Loucy (cell line): ENCODE measurements at regions not wholly inside any gene's neighbourhood (a gene's known extent, or its start where the extent isn't known, plus 50 kb on each side); places are given as distances from the start of the nearest gene placed in this dataset.

Experiments
- H2AFZ ChIP-seq: fragments of 200-600 bp; sonication (generic); 2 replicates; pipeline ENCODE4 v1.6.0; 2016; ENCODE audit warnings: antibody characterized with exemption, mild to moderate bottlenecking, low read length, moderate library complexity
- H3F3A ChIP-seq: fragments of 200-600 bp; 2 replicates; pipeline ENCODE4 v1.6.0; 2016; ENCODE audit warnings: antibody characterized with exemption, low read depth, mild to moderate bottlenecking
- H3K27me3 ChIP-seq: fragments of 200-600 bp; sonication (generic); 2 replicates; pipeline ENCODE4 v1.6.1; 2014; ENCODE audit warnings: low read length, mild to moderate bottlenecking; ENCODE audit not compliant: insufficient read depth, poor library complexity, severe bottlenecking
- H3K36me3 ChIP-seq: fragments of 200-600 bp; sonication (generic); 2 replicates; pipeline ENCODE4 v1.6.1; 2016; ENCODE audit warnings: low read length; ENCODE audit not compliant: insufficient read depth
- H3K4me1 ChIP-seq: fragments of 200-600 bp; sonication (generic); 2 replicates; pipeline ENCODE4 v1.5.1; 2014; ENCODE audit warnings: low read length, mild to moderate bottlenecking; ENCODE audit not compliant: insufficient read depth, poor library complexity, severe bottlenecking
- H3K4me2 ChIP-seq: fragments of 200-600 bp; sonication (generic); 2 replicates; pipeline ENCODE4 v1.6.0; 2014; ENCODE audit warnings: antibody characterized with exemption, low read length, low read depth, mild to moderate bottlenecking; ENCODE audit not compliant: poor library complexity, severe bottlenecking
- H3K4me3 ChIP-seq: fragments of 200-600 bp; sonication (generic); 2 replicates; pipeline ENCODE4 v1.5.1; 2014; ENCODE audit warnings: low read length, mild to moderate bottlenecking, mixed read lengths; ENCODE audit not compliant: poor library complexity, severe bottlenecking
- H3K79me2 ChIP-seq: fragments of 200-600 bp; sonication (generic); 2 replicates; pipeline ENCODE4 v1.6.1; 2014; ENCODE audit warnings: low read length; ENCODE audit not compliant: insufficient read depth
- H3K9ac ChIP-seq: fragments of 200-600 bp; sonication (generic); 2 replicates; pipeline ENCODE4 v1.6.0; 2014; ENCODE audit warnings: mild to moderate bottlenecking, low read depth, low read length, moderate library complexity; ENCODE audit not compliant: poor library complexity, severe bottlenecking
- H3K9me2 ChIP-seq: fragments of 200-600 bp; sonication (generic); replicated peaks from 2 replicates; pipeline ENCODE4 v1.6.1; 2016; ENCODE audit warnings: low read depth, low read length, mixed read lengths
- H3K9me3 ChIP-seq: fragments of 200-600 bp; sonication (generic); 2 replicates; pipeline ENCODE4 v1.6.1; 2014; ENCODE audit warnings: mild to moderate bottlenecking, antibody characterized with exemption, low read length, low read depth; ENCODE audit not compliant: insufficient read depth
- H4K20me1 ChIP-seq: fragments of 200-600 bp; sonication (generic); 2 replicates; pipeline ENCODE4 v1.6.0; 2014; ENCODE audit warnings: antibody characterized with exemption, low read length, mild to moderate bottlenecking; ENCODE audit not compliant: insufficient read depth, poor library complexity, severe bottlenecking
- EZH2phosphoT487 ChIP-seq: fragments of 200-600 bp; IDR thresholded peaks from 2 replicates; pipeline ENCODE4 v1.6.1; 2018; ENCODE audit warnings: antibody characterized with exemption, mild to moderate bottlenecking, moderate library complexity, borderline replicate concordance
- TF ChIP-seq, protein P1 (sequence below): fragments of 200-600 bp; sonication (generic); conservative IDR thresholded peaks from 2 replicates; pipeline ENCODE4 v1.5.1; 2014; ENCODE audit warnings: mild to moderate bottlenecking, antibody characterized with exemption, low read length

DNA sequence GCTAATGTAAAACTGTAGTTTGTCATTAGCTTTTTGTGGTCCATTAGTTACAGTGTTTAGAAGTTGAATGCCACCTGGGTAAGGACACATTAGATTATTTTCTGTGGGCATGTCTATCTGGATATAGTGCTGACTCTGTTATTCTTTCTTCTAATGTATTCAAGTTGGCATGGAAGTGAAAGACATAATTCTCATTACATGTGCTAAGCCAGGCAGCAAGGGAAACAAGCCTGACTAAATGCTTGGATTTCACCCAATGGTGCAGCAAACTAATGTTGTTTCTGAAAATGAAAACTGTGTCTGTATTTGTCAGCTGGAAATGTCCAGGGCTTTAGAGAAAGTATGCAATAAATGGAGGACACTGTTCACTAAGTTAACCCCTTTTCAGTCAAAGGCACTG lies 100.7 kb downstream of the NUP35 start:
- Histone ChIP-seq H3K36me3 (no peaks in the 10 kb centered on the region), H4K20me1 (no peaks in the 10 kb centered on the region), H3K9ac (no peak overlapping the region), H3K4me1 (no peaks in the 10 kb centered on the region), H3K9me3 (no peaks in the 10 kb centered on the region), H2AFZ (no peak overlapping the region), H3K9me2 (no peaks in the 10 kb centered on the region), H3K79me2 (no peaks in the 10 kb centered on the region), H3K4me3 (no peak overlapping the region), H3K27me3 (no peaks in the 10 kb centered on the region), H3K4me2 (no peak overlapping the region), H3F3A (no peaks in the 10 kb centered on the region)
- TF ChIP-seq, protein P1, sequence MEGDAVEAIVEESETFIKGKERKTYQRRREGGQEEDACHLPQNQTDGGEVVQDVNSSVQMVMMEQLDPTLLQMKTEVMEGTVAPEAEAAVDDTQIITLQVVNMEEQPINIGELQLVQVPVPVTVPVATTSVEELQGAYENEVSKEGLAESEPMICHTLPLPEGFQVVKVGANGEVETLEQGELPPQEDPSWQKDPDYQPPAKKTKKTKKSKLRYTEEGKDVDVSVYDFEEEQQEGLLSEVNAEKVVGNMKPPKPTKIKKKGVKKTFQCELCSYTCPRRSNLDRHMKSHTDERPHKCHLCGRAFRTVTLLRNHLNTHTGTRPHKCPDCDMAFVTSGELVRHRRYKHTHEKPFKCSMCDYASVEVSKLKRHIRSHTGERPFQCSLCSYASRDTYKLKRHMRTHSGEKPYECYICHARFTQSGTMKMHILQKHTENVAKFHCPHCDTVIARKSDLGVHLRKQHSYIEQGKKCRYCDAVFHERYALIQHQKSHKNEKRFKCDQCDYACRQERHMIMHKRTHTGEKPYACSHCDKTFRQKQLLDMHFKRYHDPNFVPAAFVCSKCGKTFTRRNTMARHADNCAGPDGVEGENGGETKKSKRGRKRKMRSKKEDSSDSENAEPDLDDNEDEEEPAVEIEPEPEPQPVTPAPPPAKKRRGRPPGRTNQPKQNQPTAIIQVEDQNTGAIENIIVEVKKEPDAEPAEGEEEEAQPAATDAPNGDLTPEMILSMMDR = no peak
- TF ChIP-seq EZH2phosphoT487 = no peak

DNA sequence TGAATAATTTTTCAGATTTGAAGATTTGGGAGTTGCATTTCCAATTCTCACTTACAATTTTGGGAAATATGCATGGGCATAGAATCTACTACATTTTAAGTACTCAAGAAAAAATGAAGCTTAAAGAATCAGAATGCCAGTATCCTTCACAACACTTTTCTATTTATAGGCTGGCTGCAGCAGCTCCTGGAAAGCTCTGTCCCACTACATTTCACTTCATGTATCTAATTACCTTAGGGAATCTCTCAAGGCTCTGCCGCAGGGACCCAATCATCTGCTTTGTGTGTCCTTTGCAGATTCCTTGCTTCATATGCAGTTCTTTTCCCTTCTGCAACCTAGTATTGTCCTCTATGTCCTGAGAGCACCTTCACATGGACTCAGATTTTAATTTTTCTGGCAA lies 102.9 kb downstream of the NUP35 start:
- Histone ChIP-seq H3K9me3 (no peaks in the 10 kb centered on the region), H3K36me3 (no peaks in the 10 kb centered on the region), H3K9ac (no peak overlapping the region), H2AFZ (no peak overlapping the region), H3K9me2 (no peaks in the 10 kb centered on the region), H3K27me3 (no peaks in the 10 kb centered on the region), H3K4me1 (no peaks in the 10 kb centered on the region), H3K4me3 (no peak overlapping the region), H4K20me1 (no peaks in the 10 kb centered on the region), H3K79me2 (no peaks in the 10 kb centered on the region), H3K4me2 (no peak overlapping the region), H3F3A (no peaks in the 10 kb centered on the region)
- no peak for TF ChIP-seq EZH2phosphoT487
- TF ChIP-seq, protein P1 = no peak

DNA sequence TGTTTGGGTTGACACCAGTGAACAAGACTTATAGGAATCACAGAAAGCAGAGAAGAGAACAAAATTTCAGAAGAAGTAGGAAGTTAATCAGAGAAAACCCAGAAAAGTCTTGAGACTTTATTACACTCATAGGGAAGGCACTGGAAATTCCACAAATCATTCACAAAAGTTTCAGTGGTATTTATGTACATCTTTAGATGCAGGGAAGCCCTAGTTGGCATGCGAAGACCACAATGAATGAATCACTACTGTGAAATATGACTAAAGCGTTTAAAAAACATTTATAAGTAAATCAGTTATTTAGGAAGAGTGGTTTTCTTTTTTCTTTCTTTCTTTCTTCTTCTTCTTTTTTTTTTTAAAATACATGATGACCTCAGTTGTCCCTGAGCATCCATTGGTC lies 105.1 kb downstream of the NUP35 start:
- Histone ChIP-seq H3K9me2 (no peaks in the 10 kb centered on the region), H3K36me3 (no peaks in the 10 kb centered on the region), H3K4me1 (no peaks in the 10 kb centered on the region), H3K27me3 (no peaks in the 10 kb centered on the region), H3K9me3 (no peaks in the 10 kb centered on the region), H3F3A (no peaks in the 10 kb centered on the region), H3K79me2 (no peaks in the 10 kb centered on the region), H4K20me1 (no peaks in the 10 kb centered on the region), H3K4me2 (no peak overlapping the region), H2AFZ (no peak overlapping the region), H3K9ac (no peak overlapping the region), H3K4me3 (no peak overlapping the region)
- TF ChIP-seq EZH2phosphoT487 = no peak
- TF ChIP-seq, protein P1 = no peak
